Ovary (tissue), 7 donors: ENCODE measurements at regions not wholly inside any gene's neighbourhood (a gene's known extent, or its start where the extent isn't known, plus 50 kb on each side); places are given as distances from the start of the nearest gene placed in this dataset.

Source experiments
- DNase-seq, 5 donors: peaks; one replicate each; pipeline ENCODE4 v3.0.0-alpha.2; 2019 to 2020
- H3K27ac ChIP-seq, 2 donors: fragments of 200-600 bp; one replicate each; pipeline versions ENCODE4 v1.5.1 to v1.8.0; 2019 to 2022
- H3K27me3 ChIP-seq: fragments of 200-600 bp; one replicate; pipeline ENCODE4 v1.8.0; 2022
- H3K36me3 ChIP-seq: fragments of 200-600 bp; sonication (generic); one replicate; pipeline ENCODE4 v1.5.1; 2019
- H3K4me1 ChIP-seq: one replicate; pipeline ENCODE4 v1.8.1; 2013; ENCODE audit warnings: mild to moderate bottlenecking, moderate library complexity; ENCODE audit not compliant: insufficient read depth
- H3K4me3 ChIP-seq: fragments of 200-600 bp; sonication (generic); one replicate; pipeline ENCODE4 v1.5.1; 2017
- H3K9me3 ChIP-seq, 2 donors: fragments of 200-600 bp in 1 of 2; sonication (generic) in 1 of 2; one replicate each; pipeline versions ENCODE4 v1.5.1 to v1.8.1; 2013 to 2019; ENCODE audit warnings: mild to moderate bottlenecking in 1 of 2, moderate library complexity in 1 of 2
- EP300 ChIP-seq: sonication (generic); formaldehyde crosslinking; IDR thresholded peaks from one replicate; pipeline ENCODE4 v1.6.1; 2017; ENCODE audit warnings: antibody characterized with exemption
- POLR2A ChIP-seq: fragments of 450-650 bp; IDR thresholded peaks from one replicate; pipeline ENCODE4 v1.6.1; 2017; ENCODE audit warnings: antibody characterized with exemption, mild to moderate bottlenecking, moderate library complexity
- WGBS, 3 donors: extraction: QIAGEN DNeasy Blood & Tissue Kit in 1 of 3; methylation state at CpG; one replicate each; pipeline versions ENCODE4 v1.1.5 to v1.1.7; 2013 to 2017; 5-methylcytosine and 5-hydroxymethylcytosine counted together
- intact Hi-C, 4 donors: fragments of 100-400 bp; cut with DNase I; formaldehyde crosslinking; loops; one replicate each; pipeline versions ENCODE4 v1.11.0 to v1.15.1; 2022 to 2023
- TF ChIP-seq, protein P1 (sequence below), 3 donors: fragments of 450-650 bp in 2 of 3; fragments of 200-600 bp in 1 of 3; IDR thresholded peaks; one replicate each; pipeline versions ENCODE4 v1.5.1 to v1.8.0; 2016 to 2022; ENCODE audit warnings: antibody characterized with exemption in 3 of 3, mild to moderate bottlenecking in 1 of 3
- donor health status: DM: no; HTN: no; CAD: no; lungs with moderate emphysema.
- donor health status: DM: no; HTN: no; CAD: no.
- donor health status: Bipolar disorder and iron deficiency.
- donor health status: DM: no; HTN: no; CAD: no.
- donor health status: DM: yes; HTN: yes; CAD: no.

DNA sequence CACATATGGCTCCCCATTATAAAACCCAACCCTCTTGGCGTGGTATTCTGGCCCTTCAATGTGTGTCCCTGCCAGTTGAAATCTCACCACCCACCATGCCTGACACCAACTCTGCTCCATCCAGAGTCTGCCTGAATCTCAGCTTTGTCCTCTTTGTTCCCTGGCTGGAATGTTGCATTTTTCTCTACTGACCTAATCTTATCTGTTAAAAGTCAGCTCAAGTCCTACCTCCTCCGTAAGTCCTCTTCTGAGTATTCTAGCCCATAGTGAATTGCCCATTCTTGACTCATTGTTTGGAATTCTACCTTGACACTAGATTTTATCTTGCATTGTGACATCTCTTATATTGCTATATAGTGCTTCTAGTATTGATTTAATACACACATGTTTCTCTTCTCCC is 207.1 kb upstream of the VLDLR start:
- Histone ChIP-seq H3K4me1 (peaks cover 11% of the 10 kb centered on the region), H3K27ac (no peak overlapping the region), H3K4me3 (no peak overlapping the region), H3K27me3 (no peaks in the 10 kb centered on the region), H3K9me3 (no peaks in the 10 kb centered on the region), H3K36me3 (no peaks in the 10 kb centered on the region)
- intact Hi-C loops, result loop anchor here in 1 of 4 donors (10.0 kb wide), 1 partner anchor 50 kb away; no protein-coding TSS in a partner anchor
- 68 to 89% (median 85%) methylated on average over 2 of the region's 2 CpGs for WGBS, 3 donors
- TF ChIP-seq EP300 (no peak), POLR2A (no peak)
- TF ChIP-seq, protein P1, sequence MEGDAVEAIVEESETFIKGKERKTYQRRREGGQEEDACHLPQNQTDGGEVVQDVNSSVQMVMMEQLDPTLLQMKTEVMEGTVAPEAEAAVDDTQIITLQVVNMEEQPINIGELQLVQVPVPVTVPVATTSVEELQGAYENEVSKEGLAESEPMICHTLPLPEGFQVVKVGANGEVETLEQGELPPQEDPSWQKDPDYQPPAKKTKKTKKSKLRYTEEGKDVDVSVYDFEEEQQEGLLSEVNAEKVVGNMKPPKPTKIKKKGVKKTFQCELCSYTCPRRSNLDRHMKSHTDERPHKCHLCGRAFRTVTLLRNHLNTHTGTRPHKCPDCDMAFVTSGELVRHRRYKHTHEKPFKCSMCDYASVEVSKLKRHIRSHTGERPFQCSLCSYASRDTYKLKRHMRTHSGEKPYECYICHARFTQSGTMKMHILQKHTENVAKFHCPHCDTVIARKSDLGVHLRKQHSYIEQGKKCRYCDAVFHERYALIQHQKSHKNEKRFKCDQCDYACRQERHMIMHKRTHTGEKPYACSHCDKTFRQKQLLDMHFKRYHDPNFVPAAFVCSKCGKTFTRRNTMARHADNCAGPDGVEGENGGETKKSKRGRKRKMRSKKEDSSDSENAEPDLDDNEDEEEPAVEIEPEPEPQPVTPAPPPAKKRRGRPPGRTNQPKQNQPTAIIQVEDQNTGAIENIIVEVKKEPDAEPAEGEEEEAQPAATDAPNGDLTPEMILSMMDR (IDR thresholded peaks at IDR 0.05), result no peak
- DNase-seq, result no peak

DNA sequence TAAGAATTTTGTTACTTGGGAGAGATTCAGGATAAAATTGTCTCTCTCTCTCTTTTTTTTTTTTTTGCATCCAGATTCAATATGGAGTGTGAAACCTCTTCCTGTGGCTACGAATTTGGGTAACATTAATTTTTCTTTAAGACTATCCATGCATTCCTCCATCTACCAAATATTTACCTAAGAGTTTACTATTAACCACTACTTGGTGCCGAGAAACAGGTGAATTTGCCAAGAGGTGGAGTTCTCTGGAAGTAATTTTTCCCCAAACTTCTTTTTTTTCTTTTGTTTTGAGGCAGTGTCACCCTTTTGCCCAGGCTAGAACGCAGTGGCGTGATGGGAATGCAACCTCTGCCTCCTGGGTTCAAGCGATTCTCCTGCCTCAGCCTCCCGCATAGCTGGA is 206.3 kb upstream of the VLDLR start:
- Histone ChIP-seq H3K36me3 (no peaks in the 10 kb centered on the region), H3K4me1 (peaks cover 11% of the 10 kb centered on the region), H3K9me3 (no peaks in the 10 kb centered on the region), H3K4me3 (no peak overlapping the region), H3K27me3 (no peaks in the 10 kb centered on the region), H3K27ac (no peak overlapping the region)
- WGBS, 3 donors, result 96 to 97% (median 96%) methylated on average over 6 of the region's 6 CpGs
- DNase-seq, result no peak
- TF ChIP-seq, protein P1 (IDR thresholded peaks at IDR 0.05), result no peak
- TF ChIP-seq POLR2A (no peak), EP300 (no peak)
- intact Hi-C loops, result loop anchor here in 2 of 4 donors (5.0 to 10.0 kb wide), 2 partner anchors 51 to 207 kb away; partner anchors contain the start of gene VLDLR (in 1 of the 2)

DNA sequence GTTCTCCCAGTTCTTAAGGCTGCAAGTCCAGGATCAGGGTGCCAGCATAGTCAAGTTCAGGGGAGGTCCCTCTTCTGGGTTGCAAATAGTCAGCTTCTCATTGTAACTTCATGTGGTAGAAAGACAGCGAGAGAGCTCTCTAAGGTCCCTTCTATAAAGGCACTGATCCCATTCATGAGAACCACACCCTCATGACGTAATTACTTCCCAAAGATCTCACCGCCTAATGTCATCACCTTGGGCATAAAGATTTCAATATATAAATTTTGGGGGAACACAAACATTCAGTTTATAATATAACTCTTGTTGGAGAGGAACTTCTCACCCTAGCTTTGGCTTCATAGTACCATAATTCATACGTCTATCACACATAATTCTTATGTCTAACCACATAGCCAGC is 203.9 kb upstream of the VLDLR start:
- no peaks in the 10 kb centered on the region for H3K27me3 ChIP-seq
- H3K4me1 ChIP-seq, result peaks cover 11% of the 10 kb centered on the region
- no peak for DNase-seq
- H3K4me3 ChIP-seq, result no peak overlapping the region
- no peaks in the 10 kb centered on the region for H3K9me3 ChIP-seq
- H3K36me3 ChIP-seq, result no peaks in the 10 kb centered on the region
- H3K27ac ChIP-seq, result peak overlapping the region in 1 of 2 donors; percentile 77
- WGBS, 3 donors, result 93 to 97% (median 95%) methylated on average over 4 of the region's 4 CpGs
- TF ChIP-seq EP300, result no peak
- TF ChIP-seq POLR2A, result no peak
- TF ChIP-seq, protein P1 (IDR thresholded peaks at IDR 0.05), result no peak
- intact Hi-C loops, result loop anchor here in 2 of 4 donors (5.0 to 10.0 kb wide), 2 partner anchors 53 to 205 kb away; partner anchors contain the start of gene VLDLR (in 1 of the 2)

DNA sequence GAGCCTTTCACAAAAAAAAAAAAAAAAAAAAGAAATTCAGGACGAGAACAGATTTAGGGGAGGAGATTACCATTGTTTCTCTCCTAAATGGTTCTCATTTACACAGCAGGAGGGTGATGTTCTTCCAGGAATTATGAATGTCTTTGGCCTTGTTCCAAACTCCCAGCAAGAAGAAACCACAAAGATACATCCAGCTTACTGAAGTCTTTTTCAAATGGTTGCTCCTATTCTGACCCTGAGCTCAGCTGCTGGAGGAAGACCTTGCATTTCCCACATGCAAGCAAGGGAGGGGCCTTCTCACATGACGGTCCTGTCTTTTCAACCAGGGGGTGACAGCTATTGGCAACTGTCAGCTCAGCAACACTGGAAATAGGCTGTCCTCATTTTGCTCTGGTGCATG is 203.0 kb upstream of the VLDLR start:
- no peaks in the 10 kb centered on the region for H3K36me3 ChIP-seq
- no peaks in the 10 kb centered on the region for H3K9me3 ChIP-seq
- no peak for TF ChIP-seq POLR2A
- TF ChIP-seq, protein P1 (IDR thresholded peaks at IDR 0.05), result peak in 1 of 3 donors; percentile 10
- 8 to 10% (median 8%) methylated on average over 2 of the region's 2 CpGs for WGBS, 3 donors
- H3K4me3 ChIP-seq, result no peak overlapping the region
- peak in 4 of 5 donors; percentile 36 to 49 (median 47) for DNase-seq
- peak overlapping the region in 1 of 2 donors; percentile 77 for H3K27ac ChIP-seq
- H3K27me3 ChIP-seq, result no peaks in the 10 kb centered on the region
- intact Hi-C loops, result loop anchor here in 2 of 4 donors (5.0 to 10.0 kb wide), 2 partner anchors 54 to 204 kb away; partner anchors contain the start of gene VLDLR (in 1 of the 2)
- peaks cover 8% of the 10 kb centered on the region for H3K4me1 ChIP-seq
